ENCODE measurements at regions not wholly inside any gene's neighbourhood (a gene's known extent, or its start where the extent isn't known, plus 50 kb on each side); places are given as distances from the start of the nearest gene placed in this dataset.

- ATAC-seq (no peak), DNase-seq (ENCODE audit: low read depth, low spot score) (no peak)
- BruUV-seq (replicated peaks) = no TSS peak
- intact Hi-C loops (cut with micrococcal nuclease; ENCODE audit: unreplicated experiment) (no loop called here), in situ Hi-C loops (cut with HindIII; ENCODE audit: low pct_unique_long_range_greater_than_20kb, low sequenced_read_pairs) (no loop called here)
- Histone ChIP-seq H3K4me1 (ENCODE audit: control insufficient read depth, insufficient read depth, low read length) (no peaks in the 10 kb centered on the region), H3K27ac (ENCODE audit: low read length) (no peak overlapping the region), H3K4me3 (ENCODE audit: low read depth in 2 of 2, low read length in 2 of 2) (no peak overlapping the region), H3K9me3 (ENCODE audit: control insufficient read depth, insufficient read depth, low read depth, low read length) (no peaks in the 10 kb centered on the region), H3K27me3 (ENCODE audit: control insufficient read depth, insufficient read depth, low read length) (no peaks in the 10 kb centered on the region), H3K36me3 (ENCODE audit: control insufficient read depth, insufficient read depth, low read length) (no peaks in the 10 kb centered on the region)
- ChIA-PET CTCF (no interaction called here), POLR2A (no interaction called here)
- TF ChIP-seq, protein P1, sequence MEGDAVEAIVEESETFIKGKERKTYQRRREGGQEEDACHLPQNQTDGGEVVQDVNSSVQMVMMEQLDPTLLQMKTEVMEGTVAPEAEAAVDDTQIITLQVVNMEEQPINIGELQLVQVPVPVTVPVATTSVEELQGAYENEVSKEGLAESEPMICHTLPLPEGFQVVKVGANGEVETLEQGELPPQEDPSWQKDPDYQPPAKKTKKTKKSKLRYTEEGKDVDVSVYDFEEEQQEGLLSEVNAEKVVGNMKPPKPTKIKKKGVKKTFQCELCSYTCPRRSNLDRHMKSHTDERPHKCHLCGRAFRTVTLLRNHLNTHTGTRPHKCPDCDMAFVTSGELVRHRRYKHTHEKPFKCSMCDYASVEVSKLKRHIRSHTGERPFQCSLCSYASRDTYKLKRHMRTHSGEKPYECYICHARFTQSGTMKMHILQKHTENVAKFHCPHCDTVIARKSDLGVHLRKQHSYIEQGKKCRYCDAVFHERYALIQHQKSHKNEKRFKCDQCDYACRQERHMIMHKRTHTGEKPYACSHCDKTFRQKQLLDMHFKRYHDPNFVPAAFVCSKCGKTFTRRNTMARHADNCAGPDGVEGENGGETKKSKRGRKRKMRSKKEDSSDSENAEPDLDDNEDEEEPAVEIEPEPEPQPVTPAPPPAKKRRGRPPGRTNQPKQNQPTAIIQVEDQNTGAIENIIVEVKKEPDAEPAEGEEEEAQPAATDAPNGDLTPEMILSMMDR (IDR thresholded peaks at IDR 0.05) = no peak
- TF ChIP-seq POLR2AphosphoS5 (IDR thresholded peaks at IDR 0.05; ENCODE audit: low read depth, low read length) (no peak), REST (IDR thresholded peaks at IDR 0.05; ENCODE audit: insufficient read depth in 1 of 2, low read depth in 2 of 2, low read length in 1 of 2) (no peak), SIN3A (IDR thresholded peaks at IDR 0.05; ENCODE audit: borderline replicate concordance, insufficient read depth, low read depth, low read length) (no peak), TCF7L2 (IDR thresholded peaks at IDR 0.05; ENCODE audit: low read depth, low read length) (no peak)
These were observed 237.3 kb downstream of the AHR start for GRCh38 chr7:17535776-17536175.

DNA sequence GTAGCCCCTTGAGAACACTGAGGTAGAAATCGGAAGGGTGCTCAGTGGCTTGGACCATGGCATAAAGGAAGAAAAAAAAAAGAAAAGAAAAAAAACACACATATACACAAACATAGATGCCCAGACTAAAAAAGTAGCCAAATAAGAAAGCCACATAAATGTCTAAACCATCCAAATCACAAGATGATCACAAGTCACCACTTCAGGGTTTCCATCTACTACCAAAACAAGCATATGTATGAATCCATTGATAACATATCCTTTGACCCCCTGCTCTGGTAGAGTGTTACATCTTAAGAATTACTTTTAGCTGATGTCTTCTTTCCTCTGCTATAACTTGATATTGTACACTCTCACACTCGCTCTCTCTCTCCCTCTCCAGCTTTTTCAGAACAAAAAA, 245.9 kb downstream of the AHR start:
- TF ChIP-seq SIN3A (IDR thresholded peaks at IDR 0.05; ENCODE audit: borderline replicate concordance, insufficient read depth, low read depth, low read length) (no peak), POLR2AphosphoS5 (IDR thresholded peaks at IDR 0.05; ENCODE audit: low read depth, low read length) (no peak), REST (IDR thresholded peaks at IDR 0.05; ENCODE audit: insufficient read depth in 1 of 2, low read depth in 2 of 2, low read length in 1 of 2) (no peak), TCF7L2 (IDR thresholded peaks at IDR 0.05; ENCODE audit: low read depth, low read length) (no peak)
- TF ChIP-seq, protein P1 (IDR thresholded peaks at IDR 0.05) = no peak
- H3K9me3 ChIP-seq (ENCODE audit: control insufficient read depth, insufficient read depth, low read depth, low read length) = no peaks in the 10 kb centered on the region
- no peaks in the 10 kb centered on the region for H3K4me1 ChIP-seq (ENCODE audit: control insufficient read depth, insufficient read depth, low read length)
- H3K27me3 ChIP-seq (ENCODE audit: control insufficient read depth, insufficient read depth, low read length) = no peaks in the 10 kb centered on the region
- ChIA-PET CTCF (no interaction called here), POLR2A (no interaction called here)
- H3K4me3 ChIP-seq (ENCODE audit: low read depth in 2 of 2, low read length in 2 of 2) = no peak overlapping the region
- in situ Hi-C loops (cut with HindIII; ENCODE audit: low pct_unique_long_range_greater_than_20kb, low sequenced_read_pairs) = no loop called here
- no peak overlapping the region for H3K27ac ChIP-seq (ENCODE audit: low read length)
- intact Hi-C loops (cut with micrococcal nuclease; ENCODE audit: unreplicated experiment) = no loop called here
- BruUV-seq (replicated peaks) = no TSS peak
- DNase-seq (ENCODE audit: low read depth, low spot score) (no peak), ATAC-seq (no peak)
- H3K36me3 ChIP-seq (ENCODE audit: control insufficient read depth, insufficient read depth, low read length) = no peaks in the 10 kb centered on the region
